Transverse colon (tissue), 4 donors: ENCODE measurements at regions not wholly inside any gene's neighbourhood (a gene's known extent, or its start where the extent isn't known, plus 50 kb on each side); places are given as distances from the start of the nearest gene placed in this dataset.

Source experiments
- CTCF ChIP-seq, 5 experiments: fragments of 200-600 bp in 3 of 5; fragments of 450-650 bp in 2 of 5; sonication (generic) in 3 of 5; IDR thresholded peaks; 1 replicate in 2 of 5; 2 replicates in 3 of 5; pipeline ENCODE4 v1.5.1; 2016 to 2017; ENCODE audit warnings: antibody characterized with exemption in 5 of 5, inconsistent platforms in 3 of 5, mild to moderate bottlenecking in 2 of 5, moderate library complexity in 1 of 5
- EP300 ChIP-seq: sonication (generic); formaldehyde crosslinking; IDR thresholded peaks from one replicate; pipeline ENCODE4 v1.6.1; 2017; ENCODE audit warnings: antibody characterized with exemption, low read depth
- POLR2AphosphoS5 ChIP-seq, 3 donors: sonication (generic); formaldehyde crosslinking; IDR thresholded peaks; one replicate each; pipeline ENCODE4 v1.6.1; 2016; ENCODE audit warnings: antibody characterized with exemption in 3 of 3

DNA sequence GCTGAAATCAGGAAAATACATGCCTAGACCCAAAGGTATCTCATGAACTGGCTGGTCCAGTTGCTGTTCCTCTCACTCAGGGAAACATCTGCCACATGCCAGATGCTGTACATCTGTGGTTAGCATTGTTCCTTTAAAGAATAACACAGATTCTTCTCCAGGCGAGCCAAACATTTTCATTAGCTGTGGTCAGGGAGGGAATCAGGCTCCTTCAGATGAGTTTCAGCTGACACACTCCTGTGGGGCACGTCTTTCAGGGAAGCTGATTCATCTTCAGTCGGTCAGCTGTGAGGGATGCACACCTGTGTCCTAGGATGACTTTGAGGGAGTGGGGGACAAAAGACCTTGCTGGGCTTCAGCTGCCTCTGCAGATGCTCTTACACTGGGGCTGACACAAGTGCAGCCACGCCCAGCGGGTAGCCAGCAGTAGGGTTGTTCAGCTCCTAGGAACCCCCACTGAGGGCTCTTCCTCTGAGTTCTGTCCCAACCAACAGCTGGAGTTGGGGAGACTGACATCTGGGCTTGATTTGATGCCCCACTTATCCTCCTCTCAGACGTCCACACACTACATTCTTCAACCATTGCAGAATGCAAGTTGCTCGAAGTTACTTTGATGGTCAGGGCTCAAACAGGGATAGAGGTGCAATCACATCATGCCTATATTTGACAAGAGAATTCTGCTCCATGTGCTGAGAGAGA lies 155.0 kb downstream of the NUAK1 start:
- TF ChIP-seq CTCF (IDR thresholded peaks at IDR 0.05): no peak
- no peak for TF ChIP-seq POLR2AphosphoS5 (IDR thresholded peaks at IDR 0.05)
- no peak for TF ChIP-seq EP300
